Thyroid gland (tissue), 4 donors: ENCODE measurements at regions not wholly inside any gene's neighbourhood (a gene's known extent, or its start where the extent isn't known, plus 50 kb on each side); places are given as distances from the start of the nearest gene placed in this dataset.

ENCODE experiments used
- CTCF ChIP-seq, 6 experiments: fragments of 200-600 bp in 3 of 6; fragments of 450-650 bp in 3 of 6; sonication (generic) in 3 of 6; IDR thresholded peaks; one replicate each; pipeline ENCODE4 v1.5.1; 2016 to 2019; ENCODE audit warnings: antibody characterized with exemption in 6 of 6, mild to moderate bottlenecking in 2 of 6, inconsistent platforms in 1 of 6, moderate library complexity in 1 of 6
- POLR2A ChIP-seq, 2 donors: fragments of 450-650 bp; IDR thresholded peaks; one replicate each; pipeline ENCODE4 v1.6.1; 2017; ENCODE audit warnings: antibody characterized with exemption in 2 of 2, mild to moderate bottlenecking in 2 of 2, moderate library complexity in 1 of 2

- TF ChIP-seq CTCF (IDR thresholded peaks at IDR 0.05) (no peak), POLR2A (IDR thresholded peaks at IDR 0.05) (no peak)
These were observed 223.8 kb downstream of the DACT1 start for GRCh38 chr14:58861586-58861985.
